HepG2 (cell line): ENCODE measurements at regions not wholly inside any gene's neighbourhood (a gene's known extent, or its start where the extent isn't known, plus 50 kb on each side); places are given as distances from the start of the nearest gene placed in this dataset.

Experiments
- ATAC-seq: fragments of 200-7000 bp; cut with Tn5 transposase; 3 replicates; pipeline ENCODE4 v1.9.1; 2020; ENCODE audit warnings: mild to moderate bottlenecking, moderate library complexity
- BruUV-seq: library from RNA; stranded (reverse); fragments of 400-500 nt; replicated peaks from 2 replicates; lab custom pipeline; 2021; lab: Mats Ljungman, UMichigan
- CTCF ChIA-PET: fragments of 300-600 bp; formaldehyde crosslinking; extraction: SDS; loops from one replicate; lab custom pipeline; 2021; ENCODE audit warnings: low total read pairs, inconsistent platforms, low intra/inter-chr PET ratio; lab: Yijun Ruan, JAX
- POLR2A ChIA-PET: fragments of 350-600 bp; sonication (Branson Sonifier 250); formaldehyde crosslinking; loops from one replicate; lab custom pipeline; 2020; ENCODE audit warnings: antibody characterized with exemption, inconsistent platforms; lab: Yijun Ruan, JAX
- DNase-seq: peaks from one replicate; pipeline ENCODE4 v3.0.0-alpha.2; 2015; ENCODE audit warnings: low spot score
- FAIRE-seq: peaks from 3 replicates; lab custom pipeline; 2011; peaks lifted over from hg19 to GRCh38; lab: Jason Lieb, UNC
- H2AFZ ChIP-seq: one replicate; pipeline ENCODE4 v1.6.1; 2011; ENCODE audit warnings: low read length, inconsistent platforms
- H3K27ac ChIP-seq: fragments of 300-600 bp; 3 replicates; pipeline ENCODE4 v1.8.0; 2011; ENCODE audit warnings: mixed run types, mild to moderate bottlenecking, mixed read lengths, low read length, inconsistent platforms; ENCODE audit not compliant: insufficient read depth; ENCODE audit errors: extremely low read length
- H3K27me3 ChIP-seq, 2 experiments: fragments of 200-600 bp in 1 of 2; 2 replicates in 1 of 2; 3 replicates in 1 of 2; pipeline versions ENCODE4 v1.6.0 to v1.8.0; 2011; ENCODE audit warnings: low read length in 2 of 2, mild to moderate bottlenecking in 2 of 2, moderate library complexity in 2 of 2, inconsistent platforms in 1 of 2; ENCODE audit not compliant: insufficient read depth in 2 of 2, control insufficient read depth in 1 of 2
- H3K36me3 ChIP-seq, 2 experiments: fragments of 200-600 bp in 1 of 2; replicated peaks in 1 of 2; 2 replicates in 1 of 2; 3 replicates in 1 of 2; pipeline versions ENCODE4 v1.5.1 to v1.8.0; 2011; ENCODE audit warnings: low read length in 2 of 2, inconsistent platforms in 1 of 2; ENCODE audit not compliant: insufficient read depth in 2 of 2, control insufficient read depth in 1 of 2
- H3K4me1 ChIP-seq: 2 replicates; pipeline ENCODE4 v1.5.1; 2012; ENCODE audit warnings: low read length, inconsistent platforms; ENCODE audit not compliant: insufficient read depth
- H3K4me2 ChIP-seq: 2 replicates; pipeline ENCODE4 v1.6.0; 2011; ENCODE audit warnings: low read depth, low read length, inconsistent platforms
- H3K4me3 ChIP-seq, 3 experiments: fragments of 200-600 bp in 1 of 3; sonication (generic), shearing (Covaris generic) in 1 of 3; replicated peaks in 1 of 3; 2 replicates each; pipeline ENCODE4 v1.5.1; 2011 to 2016; ENCODE audit warnings: low read length in 3 of 3, inconsistent platforms in 2 of 3, low read depth in 2 of 3, mild to moderate bottlenecking in 2 of 3, control low read depth in 1 of 3, mixed read lengths in 1 of 3; ENCODE audit not compliant: insufficient read depth in 1 of 3
- H3K79me2 ChIP-seq: one replicate; pipeline ENCODE4 v1.6.1; 2011; ENCODE audit warnings: low read length, inconsistent platforms; ENCODE audit not compliant: insufficient read depth
- H3K9ac ChIP-seq: 2 replicates; pipeline ENCODE4 v1.6.0; 2011; ENCODE audit warnings: mild to moderate bottlenecking, low read depth, low read length, inconsistent platforms; ENCODE audit not compliant: insufficient read depth
- H3K9me3 ChIP-seq: 2 replicates; pipeline ENCODE4 v1.5.1; 2012; ENCODE audit warnings: mild to moderate bottlenecking, low read length
- H4K20me1 ChIP-seq: 2 replicates; pipeline ENCODE4 v1.6.0; 2011; ENCODE audit warnings: inconsistent platforms, mild to moderate bottlenecking, low read length, moderate library complexity; ENCODE audit not compliant: insufficient read depth
- ATF4 ChIP-seq, 2 experiments: fragments of 450-650 bp in 1 of 2; sonication (generic) in 1 of 2; formaldehyde crosslinking; IDR thresholded peaks; 2 replicates each; pipeline versions ENCODE4 v1.5.0 to v1.8.0; 2020 to 2022; ENCODE audit warnings: mild to moderate bottlenecking in 1 of 2, missing genetic modification reagents in 1 of 2
- CBX5 ChIP-seq: sonication (generic); formaldehyde crosslinking; IDR thresholded peaks from 2 replicates; pipeline ENCODE4 v1.4.0; 2020; ENCODE audit warnings: missing genetic modification reagents, borderline replicate concordance
- DMAP1 ChIP-seq: IDR thresholded peaks from 2 replicates; pipeline ENCODE4 v1.6.1; 2016
- HNF1A ChIP-seq, 2 experiments: sonication (generic) in 1 of 2; formaldehyde crosslinking in 1 of 2; IDR thresholded peaks; 2 replicates each; pipeline versions ENCODE4 v1.4.0 to v1.6.1; 2016 to 2020; ENCODE audit warnings: borderline replicate concordance in 1 of 2, low read depth in 1 of 2, mild to moderate bottlenecking in 1 of 2, missing genetic modification reagents in 1 of 2
- KAT8 ChIP-seq: IDR thresholded peaks from 2 replicates; pipeline ENCODE4 v1.6.1; 2016; ENCODE audit warnings: missing genetic modification reagents, missing compliant biosample characterization
- KLF15 ChIP-seq: sonication (generic); formaldehyde crosslinking; IDR thresholded peaks from 2 replicates; pipeline ENCODE4 v1.8.1; 2023; ENCODE audit warnings: borderline replicate concordance, mild to moderate bottlenecking, inconsistent platforms, missing genetic modification reagents, mixed read lengths
- NPAS2 ChIP-seq: sonication (generic); formaldehyde crosslinking; IDR thresholded peaks from 2 replicates; pipeline ENCODE4 v1.8.0; 2022; ENCODE audit warnings: mild to moderate bottlenecking, missing genetic modification reagents, borderline replicate concordance
- RXRB ChIP-seq: IDR thresholded peaks from 2 replicates; pipeline ENCODE4 v1.6.1; 2016; ENCODE audit warnings: borderline replicate concordance, missing genetic modification reagents, missing compliant biosample characterization
- TIGD3 ChIP-seq: sonication (generic); formaldehyde crosslinking; IDR thresholded peaks from 2 replicates; pipeline ENCODE4 v1.5.1; 2020; ENCODE audit warnings: mild to moderate bottlenecking, missing genetic modification reagents, borderline replicate concordance
- TP53 ChIP-seq: sonication (generic); formaldehyde crosslinking; conservative IDR thresholded peaks from 2 replicates; pipeline ENCODE4 v1.4.0; 2020; ENCODE audit warnings: missing genetic modification reagents
- ZNF10 ChIP-seq: sonication (generic); formaldehyde crosslinking; IDR thresholded peaks from 2 replicates; pipeline ENCODE4 v1.4.0; 2020; ENCODE audit warnings: mild to moderate bottlenecking, low read depth, missing genetic modification reagents, borderline replicate concordance
- ZNF160 ChIP-seq: sonication (generic); formaldehyde crosslinking; IDR thresholded peaks from 2 replicates; pipeline ENCODE4 v1.8.0; 2022; ENCODE audit warnings: mild to moderate bottlenecking, inconsistent platforms, missing genetic modification reagents
- ZNF362 ChIP-seq: sonication (generic); formaldehyde crosslinking; IDR thresholded peaks from 2 replicates; pipeline ENCODE4 v1.4.0; 2020; ENCODE audit warnings: missing genetic modification reagents, mild to moderate bottlenecking, borderline replicate concordance
- ZNF367 ChIP-seq: sonication (generic); formaldehyde crosslinking; IDR thresholded peaks from 2 replicates; pipeline ENCODE4 v1.4.0; 2020; ENCODE audit warnings: missing genetic modification reagents, borderline replicate concordance
- ZNF569 ChIP-seq: sonication (generic); formaldehyde crosslinking; IDR thresholded peaks from 2 replicates; pipeline ENCODE4 v1.5.0; 2020; ENCODE audit warnings: mild to moderate bottlenecking, missing genetic modification reagents, moderate library complexity, borderline replicate concordance
- ZNF644 ChIP-seq: IDR thresholded peaks from 2 replicates; pipeline ENCODE4 v1.6.1; 2016; ENCODE audit warnings: low read depth
- WGBS: methylation state at CpG from one replicate; pipeline ENCODE4 v1.1.6; 2017; ENCODE audit warnings: low lambda C conversion rate; 5-methylcytosine and 5-hydroxymethylcytosine counted together
- in situ Hi-C: cut with HindIII; loops from 2 replicates; pipeline ENCODE4 v1.10.0; 2017; ENCODE audit warnings: low pct_unique_long_range_greater_than_20kb; ENCODE audit not compliant: extremely low pct_ligation_motif_present
- intact Hi-C: fragments of 100-400 bp; cut with micrococcal nuclease; formaldehyde crosslinking; loops from one replicate; pipeline ENCODE4 v1.10.0; 2022; ENCODE audit not compliant: unreplicated experiment

GRCh38 chr2:137888845-137889244 lies 75.4 kb upstream of the HNMT start (continued):
- TF ChIP-seq CBX5 (CRISPR knock-in tag) = peak; percentile 55; the same call in 1 of the 2 replicates

GRCh38 chr2:137892739-137893138 lies 71.5 kb upstream of the HNMT start:
- BruUV-seq = no TSS peak
- DNase-seq (no peak), FAIRE-seq (no peak), ATAC-seq (no peak)
- in situ Hi-C loops (no loop called here), intact Hi-C loops (loop anchor here (10.0 kb wide), 1 partner anchor 382 kb away; no protein-coding TSS in a partner anchor)
- H3K4me2 ChIP-seq = no peak overlapping the region
- POLR2A ChIA-PET = no interaction called here
- H3K4me1 ChIP-seq = peaks cover 36% of the 10 kb centered on the region
- H4K20me1 ChIP-seq = no peaks in the 10 kb centered on the region
- H2AFZ ChIP-seq = no peak overlapping the region
- no peaks in the 10 kb centered on the region for H3K9me3 ChIP-seq
- no peaks in the 10 kb centered on the region for H3K79me2 ChIP-seq
- H3K9ac ChIP-seq = no peak overlapping the region
- H3K27me3 ChIP-seq = peaks cover 0 to 4% of the 10 kb centered on the region in 2 experiments; a peak in 1 of 5 replicates
- TF ChIP-seq KLF15 (CRISPR knock-in tag) (no peak), ZNF362 (CRISPR knock-in tag) (no peak), RXRB (CRISPR knock-in tag) (no peak), NPAS2 (CRISPR knock-in tag) (no peak), TIGD3 (CRISPR knock-in tag) (no peak), HNF1A (IDR thresholded peaks at IDR 0.05; ENCODE audit: low read depth) (no peak), HNF1A (CRISPR knock-in tag; IDR thresholded peaks at IDR 0.05; ENCODE audit: borderline replicate concordance) (no peak), ZNF644 (CRISPR knock-in tag) (no peak), ZNF367 (CRISPR knock-in tag) (no peak), ZNF10 (CRISPR knock-in tag) (no peak), DMAP1 (CRISPR knock-in tag) (no peak), ZNF160 (CRISPR knock-in tag) (no peak), ATF4 (CRISPR knock-in tag; IDR thresholded peaks at IDR 0.05) (no peak), ZNF569 (no peak), KAT8 (no peak), TP53 (CRISPR knock-in tag) (no peak)
- H3K36me3 ChIP-seq = no peaks in the 10 kb centered on the region
- CTCF ChIA-PET = no interaction called here
- no peak overlapping the region for H3K4me3 ChIP-seq
- 21% methylated on average over 2 of the region's 2 CpGs for WGBS
- no peak overlapping the region for H3K27ac ChIP-seq
